ENCODE measurements at regions not wholly inside any gene's neighbourhood (a gene's known extent, or its start where the extent isn't known, plus 50 kb on each side); places are given as distances from the start of the nearest gene placed in this dataset.
A peak's percentile ranks its signal among the peaks of the same experiment; 100 is the strongest.

- TF ChIP-seq, protein P1, sequence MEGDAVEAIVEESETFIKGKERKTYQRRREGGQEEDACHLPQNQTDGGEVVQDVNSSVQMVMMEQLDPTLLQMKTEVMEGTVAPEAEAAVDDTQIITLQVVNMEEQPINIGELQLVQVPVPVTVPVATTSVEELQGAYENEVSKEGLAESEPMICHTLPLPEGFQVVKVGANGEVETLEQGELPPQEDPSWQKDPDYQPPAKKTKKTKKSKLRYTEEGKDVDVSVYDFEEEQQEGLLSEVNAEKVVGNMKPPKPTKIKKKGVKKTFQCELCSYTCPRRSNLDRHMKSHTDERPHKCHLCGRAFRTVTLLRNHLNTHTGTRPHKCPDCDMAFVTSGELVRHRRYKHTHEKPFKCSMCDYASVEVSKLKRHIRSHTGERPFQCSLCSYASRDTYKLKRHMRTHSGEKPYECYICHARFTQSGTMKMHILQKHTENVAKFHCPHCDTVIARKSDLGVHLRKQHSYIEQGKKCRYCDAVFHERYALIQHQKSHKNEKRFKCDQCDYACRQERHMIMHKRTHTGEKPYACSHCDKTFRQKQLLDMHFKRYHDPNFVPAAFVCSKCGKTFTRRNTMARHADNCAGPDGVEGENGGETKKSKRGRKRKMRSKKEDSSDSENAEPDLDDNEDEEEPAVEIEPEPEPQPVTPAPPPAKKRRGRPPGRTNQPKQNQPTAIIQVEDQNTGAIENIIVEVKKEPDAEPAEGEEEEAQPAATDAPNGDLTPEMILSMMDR (IDR thresholded peaks at IDR 0.05; ENCODE audit: insufficient read depth, low read length): peak; percentile 89
- H3K4me3 ChIP-seq (ENCODE audit: low read depth, low read length): no peak overlapping the region
- DNase-seq (ENCODE audit: low read depth): peak; percentile 65
Measured at GRCh38 chr15:93997071-93997658, 234.2 kb upstream of the MCTP2 start.

DNA sequence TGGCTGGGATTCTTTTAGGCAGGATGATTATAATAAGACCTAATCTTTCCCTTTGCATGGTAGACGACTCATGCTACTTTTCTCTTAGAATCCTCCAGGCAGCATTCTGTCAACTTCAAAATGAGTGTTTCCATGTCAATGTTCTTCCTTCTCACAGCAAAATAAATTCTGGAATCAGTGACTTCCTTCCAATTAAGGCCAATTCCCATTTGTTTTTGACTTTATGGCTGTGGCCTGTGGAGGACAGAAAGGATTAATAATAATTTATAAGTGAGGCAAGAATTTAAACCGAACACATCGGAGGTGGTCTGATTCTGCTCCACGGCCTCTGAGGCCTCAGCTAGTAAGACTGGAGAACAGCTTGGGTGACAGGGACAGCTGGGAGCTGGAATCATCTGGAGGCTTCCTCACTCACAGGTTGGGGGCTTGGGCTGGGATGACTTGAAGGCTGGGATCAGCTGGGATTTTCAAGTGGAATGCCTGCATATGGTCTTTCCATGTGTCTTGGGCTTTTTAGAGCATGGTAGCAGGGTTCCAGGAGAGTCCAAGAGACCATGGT, 241.8 kb upstream of the MCTP2 start:
- TF ChIP-seq, protein P1 (IDR thresholded peaks at IDR 0.05; ENCODE audit: insufficient read depth, low read length): no peak
- DNase-seq (ENCODE audit: low read depth): no peak
- no peak overlapping the region for H3K4me3 ChIP-seq (ENCODE audit: low read depth, low read length)

- H3K4me3 ChIP-seq (ENCODE audit: low read depth, low read length): no peak overlapping the region
- DNase-seq (ENCODE audit: low read depth): no peak
- TF ChIP-seq, protein P1 (IDR thresholded peaks at IDR 0.05; ENCODE audit: insufficient read depth, low read length): no peak
Measured at GRCh38 chr15:93987068-93987467, 244.3 kb upstream of the MCTP2 start.

DNA sequence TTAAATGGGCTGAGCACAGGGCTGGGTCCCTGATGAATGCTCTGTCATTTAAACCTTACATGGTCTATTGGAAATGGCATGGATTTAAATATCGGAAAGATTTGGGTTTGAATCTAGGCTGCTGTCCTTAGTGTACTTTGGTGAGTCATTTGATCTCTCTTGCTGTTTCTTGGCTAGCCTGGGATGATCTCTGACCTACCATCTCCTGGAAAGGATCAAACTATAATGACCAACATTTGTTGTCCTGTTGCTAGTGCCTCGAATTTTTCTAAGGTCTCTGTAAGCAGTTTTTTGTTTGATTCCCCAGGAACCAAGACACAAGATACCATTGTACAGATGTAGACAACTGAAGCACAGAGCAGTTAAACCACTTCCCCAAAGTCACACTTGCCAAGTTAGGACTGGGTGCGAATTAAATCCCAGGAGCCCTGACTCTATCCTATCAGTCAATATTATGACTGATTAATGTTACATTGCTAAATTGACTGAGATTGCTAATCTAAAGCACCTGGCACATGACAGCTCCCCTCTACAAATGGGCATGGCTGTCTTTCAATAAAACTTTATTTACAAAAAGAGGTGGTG, 244.9 kb upstream of the MCTP2 start:
- TF ChIP-seq, protein P1 (IDR thresholded peaks at IDR 0.05; ENCODE audit: insufficient read depth, low read length): no peak
- DNase-seq (ENCODE audit: low read depth): no peak
- no peak overlapping the region for H3K4me3 ChIP-seq (ENCODE audit: low read depth, low read length)

DNA sequence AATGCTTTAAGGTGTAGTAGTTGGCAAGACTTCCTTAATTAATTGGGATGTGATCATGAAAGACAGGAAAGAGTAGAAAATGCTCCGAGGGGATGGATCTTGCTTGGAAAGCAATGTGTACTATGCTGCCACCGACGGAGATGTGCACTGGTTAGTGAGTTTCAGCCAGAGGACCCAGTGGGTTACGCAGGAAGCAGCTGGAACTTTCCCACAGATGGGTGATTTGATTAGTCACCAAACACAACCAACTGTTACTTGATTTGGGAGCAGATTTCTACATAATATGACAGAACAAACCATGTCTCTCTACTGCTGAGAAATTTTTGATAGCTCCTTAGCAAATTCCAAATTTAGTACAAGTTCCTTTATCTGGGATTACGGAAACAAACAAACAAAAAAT, 245.4 kb upstream of the MCTP2 start:
- no peak overlapping the region for H3K4me3 ChIP-seq (ENCODE audit: low read depth, low read length)
- DNase-seq (ENCODE audit: low read depth): no peak
- TF ChIP-seq, protein P1 (IDR thresholded peaks at IDR 0.05; ENCODE audit: insufficient read depth, low read length): no peak

DNA sequence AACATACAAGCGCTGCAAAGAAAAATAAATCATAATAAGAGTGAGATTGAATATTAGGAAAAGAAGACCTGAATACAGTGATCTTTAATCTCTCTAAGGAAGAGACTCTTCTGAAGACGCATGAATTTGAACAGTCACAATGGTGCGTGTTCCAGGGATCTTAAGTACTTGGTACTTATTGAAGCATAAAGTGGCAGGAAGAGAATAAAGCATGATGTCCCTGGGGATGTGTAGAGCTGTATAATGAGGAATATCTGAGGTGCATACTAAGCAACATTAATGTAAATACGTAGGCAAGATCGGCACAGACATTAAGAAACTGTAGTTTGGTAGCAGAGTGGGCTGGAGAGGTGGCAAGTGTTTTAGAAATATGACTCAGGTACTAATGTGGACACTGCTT, 246.2 kb upstream of the MCTP2 start:
- TF ChIP-seq, protein P1 (IDR thresholded peaks at IDR 0.05; ENCODE audit: insufficient read depth, low read length): no peak
- H3K4me3 ChIP-seq (ENCODE audit: low read depth, low read length): no peak overlapping the region
- DNase-seq (ENCODE audit: low read depth): no peak
